ENCODE measurements at regions not wholly inside any gene's neighbourhood (a gene's known extent, or its start where the extent isn't known, plus 50 kb on each side); places are given as distances from the start of the nearest gene placed in this dataset.

GRCh38 chr3:3307491-3307890 lies 128.0 kb upstream of the CRBN start:
- no peak for DNase-seq
- ChIA-PET POLR2A (ENCODE audit: partially characterized antibody) (no interaction called here), CTCF (ENCODE audit: partially characterized antibody) (no interaction called here)
- no peak overlapping the region for H3K4me3 ChIP-seq (ENCODE audit: low read length in 2 of 2)
- no peaks in the 10 kb centered on the region for H3K4me1 ChIP-seq (ENCODE audit: insufficient read depth, low read length)
- H3K27me3 ChIP-seq (ENCODE audit: insufficient read depth, low read length), result no peaks in the 10 kb centered on the region
- Mint-ChIP-seq H3K36me3 (no peaks in the 10 kb centered on the region), H3K27me3 (peaks cover 6 to 7% of the 10 kb centered on the region in 2 donors), H3K4me1 (no peaks in the 10 kb centered on the region), H3K9me3 (peaks cover 0 to 2% (median 0%) of the 10 kb centered on the region in 8 donors), H3K4me3 (no peak overlapping the region), H3K27ac (no peak overlapping the region)
- intact Hi-C loops (cut with micrococcal nuclease), result no loop called here
- H3K9me3 ChIP-seq (ENCODE audit: control insufficient read depth in 1 of 2, low read length in 2 of 2), result no peaks in the 10 kb centered on the region
- no peaks in the 10 kb centered on the region for H3K36me3 ChIP-seq (ENCODE audit: insufficient read depth, low read length)
- no peak overlapping the region for H3K27ac ChIP-seq (ENCODE audit: low read depth, low read length)

- no peaks in the 10 kb centered on the region for H3K27me3 ChIP-seq (ENCODE audit: insufficient read depth, low read length)
- ChIA-PET CTCF (ENCODE audit: partially characterized antibody) (no interaction called here), POLR2A (ENCODE audit: partially characterized antibody) (no interaction called here)
- intact Hi-C loops (cut with micrococcal nuclease), result no loop called here
- Mint-ChIP-seq H3K9me3 (peaks cover 0 to 2% (median 0%) of the 10 kb centered on the region in 8 donors), H3K4me1 (no peaks in the 10 kb centered on the region), H3K27ac (no peak overlapping the region), H3K4me3 (no peak overlapping the region), H3K27me3 (peaks cover 6% of the 10 kb centered on the region in 2 donors), H3K36me3 (no peaks in the 10 kb centered on the region)
- no peak overlapping the region for H3K4me3 ChIP-seq (ENCODE audit: low read length in 2 of 2)
- H3K4me1 ChIP-seq (ENCODE audit: insufficient read depth, low read length), result no peaks in the 10 kb centered on the region
- no peak overlapping the region for H3K27ac ChIP-seq (ENCODE audit: low read depth, low read length)
- H3K36me3 ChIP-seq (ENCODE audit: insufficient read depth, low read length), result no peaks in the 10 kb centered on the region
- DNase-seq, result no peak
- H3K9me3 ChIP-seq (ENCODE audit: control insufficient read depth in 1 of 2, low read length in 2 of 2), result no peaks in the 10 kb centered on the region
These were observed 126.3 kb upstream of the CRBN start for GRCh38 chr3:3305841-3306240.

GRCh38 chr3:3305084-3305483 lies 125.6 kb upstream of the CRBN start:
- intact Hi-C loops (cut with micrococcal nuclease), result no loop called here
- H3K4me3 Mint-ChIP-seq, result no peak overlapping the region
- Histone ChIP-seq H3K27me3 (ENCODE audit: insufficient read depth, low read length) (no peaks in the 10 kb centered on the region), H3K27ac (ENCODE audit: low read depth, low read length) (no peak overlapping the region), H3K4me1 (ENCODE audit: insufficient read depth, low read length) (no peaks in the 10 kb centered on the region), H3K4me3 (ENCODE audit: low read length in 2 of 2) (no peak overlapping the region), H3K9me3 (ENCODE audit: control insufficient read depth in 1 of 2, low read length in 2 of 2) (no peaks in the 10 kb centered on the region), H3K36me3 (ENCODE audit: insufficient read depth, low read length) (no peaks in the 10 kb centered on the region)
- H3K9me3 Mint-ChIP-seq, result peaks cover 0 to 2% (median 0%) of the 10 kb centered on the region in 8 donors
- no peak for DNase-seq
- peaks cover 2 to 6% of the 10 kb centered on the region in 2 donors for H3K27me3 Mint-ChIP-seq
- no peaks in the 10 kb centered on the region for H3K36me3 Mint-ChIP-seq
- CTCF ChIA-PET (ENCODE audit: partially characterized antibody), result no interaction called here
- no peaks in the 10 kb centered on the region for H3K4me1 Mint-ChIP-seq
- POLR2A ChIA-PET (ENCODE audit: partially characterized antibody), result no interaction called here
- H3K27ac Mint-ChIP-seq, result no peak overlapping the region

GRCh38 chr3:3303636-3304035 lies 124.1 kb upstream of the CRBN start:
- intact Hi-C loops (cut with micrococcal nuclease), result no loop called here
- POLR2A ChIA-PET (ENCODE audit: partially characterized antibody), result no interaction called here
- Mint-ChIP-seq H3K4me3 (no peak overlapping the region), H3K27ac (no peak overlapping the region), H3K36me3 (no peaks in the 10 kb centered on the region), H3K9me3 (peaks cover 0 to 2% (median 0%) of the 10 kb centered on the region in 8 donors), H3K27me3 (peaks cover 2 to 6% of the 10 kb centered on the region in 2 donors), H3K4me1 (peaks cover 0 to under 1% (median 0%) of the 10 kb centered on the region in 4 donors)
- CTCF ChIA-PET (ENCODE audit: partially characterized antibody), result no interaction called here
- H3K36me3 ChIP-seq (ENCODE audit: insufficient read depth, low read length), result no peaks in the 10 kb centered on the region
- H3K9me3 ChIP-seq (ENCODE audit: control insufficient read depth in 1 of 2, low read length in 2 of 2), result no peaks in the 10 kb centered on the region
- no peak overlapping the region for H3K4me3 ChIP-seq (ENCODE audit: low read length in 2 of 2)
- no peak for DNase-seq
- no peaks in the 10 kb centered on the region for H3K27me3 ChIP-seq (ENCODE audit: insufficient read depth, low read length)
- H3K4me1 ChIP-seq (ENCODE audit: insufficient read depth, low read length), result no peaks in the 10 kb centered on the region
- H3K27ac ChIP-seq (ENCODE audit: low read depth, low read length), result no peak overlapping the region

GRCh38 chr3:3302964-3303363 lies 123.5 kb upstream of the CRBN start:
- Histone ChIP-seq H3K36me3 (ENCODE audit: insufficient read depth, low read length) (no peaks in the 10 kb centered on the region), H3K27me3 (ENCODE audit: insufficient read depth, low read length) (no peaks in the 10 kb centered on the region), H3K9me3 (ENCODE audit: control insufficient read depth in 1 of 2, low read length in 2 of 2) (no peaks in the 10 kb centered on the region), H3K4me3 (ENCODE audit: low read length in 2 of 2) (no peak overlapping the region), H3K4me1 (ENCODE audit: insufficient read depth, low read length) (no peaks in the 10 kb centered on the region), H3K27ac (ENCODE audit: low read depth, low read length) (no peak overlapping the region)
- intact Hi-C loops (cut with micrococcal nuclease), result no loop called here
- ChIA-PET CTCF (ENCODE audit: partially characterized antibody) (interaction anchor here (1.0 kb wide), 1 partner anchor 9 kb away, joined by 3 read pairs; no protein-coding TSS in a partner anchor), POLR2A (ENCODE audit: partially characterized antibody) (no interaction called here)
- Mint-ChIP-seq H3K4me3 (no peak overlapping the region), H3K27me3 (peaks cover 2 to 6% of the 10 kb centered on the region in 2 donors), H3K36me3 (no peaks in the 10 kb centered on the region), H3K27ac (no peak overlapping the region), H3K4me1 (peaks cover 0 to 5% (median 0%) of the 10 kb centered on the region in 4 donors), H3K9me3 (peaks cover 0 to 2% (median 0%) of the 10 kb centered on the region in 8 donors)
- DNase-seq, result no peak

- Histone ChIP-seq H3K4me1 (ENCODE audit: insufficient read depth, low read length) (no peaks in the 10 kb centered on the region), H3K4me3 (ENCODE audit: low read length in 2 of 2) (no peak overlapping the region), H3K27me3 (ENCODE audit: insufficient read depth, low read length) (no peaks in the 10 kb centered on the region), H3K36me3 (ENCODE audit: insufficient read depth, low read length) (no peaks in the 10 kb centered on the region), H3K9me3 (ENCODE audit: control insufficient read depth in 1 of 2, low read length in 2 of 2) (no peaks in the 10 kb centered on the region), H3K27ac (ENCODE audit: low read depth, low read length) (no peak overlapping the region)
- ChIA-PET CTCF (ENCODE audit: partially characterized antibody) (no interaction called here), POLR2A (ENCODE audit: partially characterized antibody) (no interaction called here)
- Mint-ChIP-seq H3K36me3 (no peaks in the 10 kb centered on the region), H3K27me3 (peaks cover 2 to 6% of the 10 kb centered on the region in 2 donors), H3K4me1 (peaks cover 3 to 15% (median 10%) of the 10 kb centered on the region in 4 donors), H3K9me3 (peaks cover 0 to 2% (median 0%) of the 10 kb centered on the region in 8 donors), H3K4me3 (no peak overlapping the region), H3K27ac (no peak overlapping the region)
- intact Hi-C loops (cut with micrococcal nuclease), result no loop called here
- no peak for DNase-seq
These were observed 122.0 kb upstream of the CRBN start for GRCh38 chr3:3301476-3301875.

DNA sequence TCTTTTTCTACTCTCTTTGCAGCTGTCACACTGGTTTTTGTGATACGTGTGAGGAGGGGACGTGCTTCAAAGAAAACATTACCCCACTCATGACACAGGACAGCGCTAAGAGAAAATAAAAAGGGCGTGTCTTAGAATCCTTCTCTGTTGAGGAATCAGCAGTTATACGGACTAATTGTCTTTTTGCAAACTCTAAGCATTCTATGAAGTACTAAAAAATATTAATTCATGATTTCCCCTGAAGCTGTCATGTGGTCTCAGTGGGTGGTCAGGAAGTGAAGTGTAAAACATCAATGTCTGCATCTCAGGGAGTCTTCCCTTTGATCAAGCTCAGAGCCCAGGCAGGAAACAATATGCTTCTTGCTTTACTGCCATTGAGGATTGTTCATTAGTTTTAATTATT lies 117.5 kb upstream of the CRBN start:
- CTCF ChIA-PET (ENCODE audit: partially characterized antibody), result no interaction called here
- intact Hi-C loops (cut with micrococcal nuclease), result no loop called here
- Mint-ChIP-seq H3K27me3 (peaks cover 0 to 2% of the 10 kb centered on the region in 2 donors), H3K9me3 (peaks cover 8 to 19% (median 15%) of the 10 kb centered on the region in 8 donors), H3K4me3 (peak overlapping the region in 7 of 8 donors; percentile 37 to 74 (median 62)), H3K36me3 (peaks cover 0 to 1% of the 10 kb centered on the region in 2 donors), H3K27ac (peak overlapping the region in 5 of 7 donors; percentile 33 to 70 (median 47)), H3K4me1 (peaks cover 3 to 16% (median 10%) of the 10 kb centered on the region in 4 donors)
- no peaks in the 10 kb centered on the region for H3K4me1 ChIP-seq (ENCODE audit: insufficient read depth, low read length)
- H3K36me3 ChIP-seq (ENCODE audit: insufficient read depth, low read length), result no peaks in the 10 kb centered on the region
- peaks cover 0 to 4% of the 10 kb centered on the region in 2 donors for H3K9me3 ChIP-seq (ENCODE audit: control insufficient read depth in 1 of 2, low read length in 2 of 2)
- H3K27me3 ChIP-seq (ENCODE audit: insufficient read depth, low read length), result no peaks in the 10 kb centered on the region
- POLR2A ChIA-PET (ENCODE audit: partially characterized antibody), result interaction anchor here (0.6 kb wide), 1 partner anchor 32 kb away, joined by 3 read pairs; no protein-coding TSS in a partner anchor
- H3K4me3 ChIP-seq (ENCODE audit: low read length in 2 of 2), result no peak overlapping the region
- no peak overlapping the region for H3K27ac ChIP-seq (ENCODE audit: low read depth, low read length)
- peak in 4 of 5 donors; percentile 1 to 17 (median 9) for DNase-seq

DNA sequence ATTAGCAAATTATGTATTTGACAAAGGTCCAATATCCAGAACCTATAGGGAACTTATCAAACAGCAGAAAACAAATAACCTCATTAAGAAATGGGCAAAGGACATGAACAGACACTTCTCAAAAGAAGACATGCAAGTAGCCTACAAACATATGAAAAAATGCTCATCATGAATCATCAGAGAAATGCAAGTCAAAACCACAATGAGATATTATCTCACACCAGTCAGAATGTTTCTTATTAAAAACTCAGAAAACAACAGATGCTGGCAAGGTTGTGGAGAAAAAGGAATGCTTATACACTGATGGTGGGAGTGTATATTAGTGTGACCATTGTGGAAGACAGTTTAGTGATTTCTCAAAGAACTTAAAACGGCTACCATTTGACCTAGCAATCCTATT lies 116.1 kb upstream of the CRBN start:
- no peaks in the 10 kb centered on the region for H3K27me3 ChIP-seq (ENCODE audit: insufficient read depth, low read length)
- no peak for DNase-seq
- no peak overlapping the region for H3K27ac ChIP-seq (ENCODE audit: low read depth, low read length)
- Mint-ChIP-seq H3K27me3 (peaks cover 2% of the 10 kb centered on the region in 2 donors), H3K9me3 (peaks cover 11 to 27% (median 17%) of the 10 kb centered on the region in 8 donors), H3K4me3 (no peak overlapping the region), H3K27ac (no peak overlapping the region), H3K4me1 (peaks cover 3 to 16% (median 10%) of the 10 kb centered on the region in 4 donors), H3K36me3 (peaks cover 0 to 1% of the 10 kb centered on the region in 2 donors)
- H3K9me3 ChIP-seq (ENCODE audit: control insufficient read depth in 1 of 2, low read length in 2 of 2), result peaks cover 0 to 4% of the 10 kb centered on the region in 2 donors
- POLR2A ChIA-PET (ENCODE audit: partially characterized antibody), result no interaction called here
- intact Hi-C loops (cut with micrococcal nuclease), result no loop called here
- H3K4me3 ChIP-seq (ENCODE audit: low read length in 2 of 2), result no peak overlapping the region
- H3K4me1 ChIP-seq (ENCODE audit: insufficient read depth, low read length), result no peaks in the 10 kb centered on the region
- H3K36me3 ChIP-seq (ENCODE audit: insufficient read depth, low read length), result no peaks in the 10 kb centered on the region
- CTCF ChIA-PET (ENCODE audit: partially characterized antibody), result no interaction called here

All from CD4-positive, alpha-beta memory T cell (primary cell).